ENCODE measurements at regions not wholly inside any gene's neighbourhood (a gene's known extent, or its start where the extent isn't known, plus 50 kb on each side); places are given as distances from the start of the nearest gene placed in this dataset.
"Not testable (repeated sequence)": the region's sequence is repeated elsewhere in the genome, so short reads cannot be mapped to it uniquely, and the experiment has no call there.

- no peak for DNase-seq (ENCODE audit: low spot score)
Observed at GRCh38 chr15:25236143-25236860, 202.5 kb downstream of the UBE3A start.

GRCh38 chr15:25236861-25237155 lies 202.0 kb downstream of the UBE3A start:
- no peak for DNase-seq (ENCODE audit: low spot score)

- DNase-seq (ENCODE audit: low spot score) = no peak
Observed at GRCh38 chr15:25237291-25237978, 201.4 kb downstream of the UBE3A start.

- DNase-seq (ENCODE audit: low spot score) = no peak
Observed at GRCh38 chr15:25238126-25238525, 200.7 kb downstream of the UBE3A start.

- no peak for DNase-seq (ENCODE audit: low spot score)
Observed at GRCh38 chr15:25238716-25239470, 199.9 kb downstream of the UBE3A start.

GRCh38 chr15:25239471-25240345 lies 199.1 kb downstream of the UBE3A start:
- no peak for DNase-seq (ENCODE audit: low spot score)

- DNase-seq (ENCODE audit: low spot score) = no peak
Observed at GRCh38 chr15:25240461-25241021, 198.3 kb downstream of the UBE3A start.

- DNase-seq (ENCODE audit: low spot score) = no peak
Observed at GRCh38 chr15:25241241-25241801, 197.5 kb downstream of the UBE3A start.

- DNase-seq (ENCODE audit: low spot score) = no peak
Observed at GRCh38 chr15:25242166-25242879, 196.5 kb downstream of the UBE3A start.

GRCh38 chr15:25242957-25243799 lies 195.6 kb downstream of the UBE3A start:
- DNase-seq (ENCODE audit: low spot score) = no peak

GRCh38 chr15:25243800-25244097 lies 195.1 kb downstream of the UBE3A start:
- DNase-seq (ENCODE audit: low spot score) = no peak

GRCh38 chr15:25244731-25245585 lies 193.9 kb downstream of the UBE3A start:
- no peak for DNase-seq (ENCODE audit: low spot score)

GRCh38 chr15:25245801-25246622 lies 192.8 kb downstream of the UBE3A start:
- DNase-seq (ENCODE audit: low spot score) = no peak

- DNase-seq (ENCODE audit: low spot score) = no peak
Observed at GRCh38 chr15:25246641-25247406, 192.0 kb downstream of the UBE3A start.

- DNase-seq (ENCODE audit: low spot score) = no peak
Observed at GRCh38 chr15:25247407-25248038, 191.3 kb downstream of the UBE3A start.

GRCh38 chr15:25248087-25248486 lies 190.7 kb downstream of the UBE3A start:
- not testable (repeated sequence) for DNase-seq (ENCODE audit: low spot score)
